Endothelial cell of umbilical vein (primary cell): ENCODE measurements at regions not wholly inside any gene's neighbourhood (a gene's known extent, or its start where the extent isn't known, plus 50 kb on each side); places are given as distances from the start of the nearest gene placed in this dataset.

ENCODE experiments used
- BruUV-seq: library from RNA; stranded (reverse); fragments of 400-500 nt; replicated peaks from 2 replicates; lab custom pipeline; 2021; lab: Mats Ljungman, UMichigan
- CTCF ChIA-PET: fragments of 300-600, 350-600 bp; sonication (Branson Sonifier 250); formaldehyde crosslinking; loops from one replicate; lab custom pipeline; 2021; ENCODE audit warnings: antibody characterized with exemption, inconsistent platforms; lab: Charles Lee
- POLR2A ChIA-PET: fragments of 300-600, 350-600 bp; sonication (Branson Sonifier 250); formaldehyde crosslinking; loops from one replicate; lab custom pipeline; 2021; ENCODE audit warnings: antibody characterized with exemption, inconsistent platforms; lab: Charles Lee
- DNase-seq: peaks from one replicate; pipeline ENCODE4 v3.0.0-alpha.2; 2011; ENCODE audit warnings: low read depth, low spot score
- FAIRE-seq: peaks from 2 replicates; lab custom pipeline; 2011; peaks lifted over from hg19 to GRCh38; lab: Jason Lieb, UNC
- H2AFZ ChIP-seq: 2 replicates; pipeline ENCODE4 v1.6.0; 2012; ENCODE audit warnings: low read depth, low read length, control low read depth, inconsistent platforms
- H3K27ac ChIP-seq: 2 replicates; pipeline ENCODE4 v1.5.1; 2011; ENCODE audit warnings: low read depth, mild to moderate bottlenecking, control low read depth, low read length, moderate library complexity; ENCODE audit not compliant: insufficient read depth
- H3K27me3 ChIP-seq, 2 experiments: 2 replicates each; pipeline versions ENCODE4 v1.6.0 to v1.6.1; 2011; ENCODE audit warnings: low read length in 2 of 2, mixed read lengths in 1 of 2; ENCODE audit not compliant: control insufficient read depth in 2 of 2, insufficient read depth in 2 of 2
- H3K36me3 ChIP-seq, 2 experiments: 2 replicates in 1 of 2; 3 replicates in 1 of 2; pipeline ENCODE4 v1.5.1; 2011; ENCODE audit warnings: low read length in 2 of 2, mild to moderate bottlenecking in 1 of 2, moderate library complexity in 1 of 2; ENCODE audit not compliant: control insufficient read depth in 2 of 2, insufficient read depth in 2 of 2; ENCODE audit errors: extremely low read depth in 1 of 2
- H3K4me1 ChIP-seq: 3 replicates; pipeline ENCODE4 v1.5.1; 2011; ENCODE audit warnings: mild to moderate bottlenecking, low read length; ENCODE audit not compliant: control insufficient read depth, insufficient read depth; ENCODE audit errors: extremely low read depth
- H3K4me2 ChIP-seq: 2 replicates; pipeline ENCODE4 v1.6.1; 2011; ENCODE audit warnings: low read length, control low read depth, mixed read lengths; ENCODE audit not compliant: insufficient read depth
- H3K4me3 ChIP-seq, 3 experiments: fragments of 200-600 bp in 1 of 3; sonication (generic), shearing (Covaris generic) in 1 of 3; replicated peaks in 1 of 3; 2 replicates each; pipeline ENCODE4 v1.5.1; 2011 to 2016; ENCODE audit warnings: control low read depth in 3 of 3, low read length in 3 of 3, mild to moderate bottlenecking in 2 of 3, inconsistent platforms in 1 of 3, low read depth in 1 of 3, moderate library complexity in 1 of 3; ENCODE audit not compliant: insufficient read depth in 1 of 3
- H3K79me2 ChIP-seq: 2 replicates; pipeline ENCODE4 v1.6.0; 2012; ENCODE audit warnings: low read length, inconsistent platforms; ENCODE audit not compliant: control insufficient read depth, insufficient read depth
- H3K9ac ChIP-seq: replicated peaks from 2 replicates; pipeline ENCODE3; 2011; ENCODE audit warnings: low read length, control low read depth; ENCODE audit not compliant: insufficient read depth; ENCODE audit errors: extremely low read depth
- H3K9me1 ChIP-seq: replicated peaks from 3 replicates; pipeline ENCODE4 v1.6.0; 2011; ENCODE audit warnings: mild to moderate bottlenecking, low read length; ENCODE audit not compliant: control insufficient read depth, insufficient read depth; ENCODE audit errors: extremely low read depth
- H3K9me3 ChIP-seq: replicated peaks from 2 replicates; pipeline ENCODE4 v1.5.1; 2012; ENCODE audit warnings: low read length, inconsistent platforms; ENCODE audit not compliant: control insufficient read depth, insufficient read depth
- H4K20me1 ChIP-seq: replicated peaks from 2 replicates; pipeline ENCODE3; 2011; ENCODE audit warnings: mild to moderate bottlenecking, low read length; ENCODE audit not compliant: control insufficient read depth, insufficient read depth; ENCODE audit errors: extremely low read depth
- EZH2 ChIP-seq: IDR thresholded peaks from 2 replicates; pipeline ENCODE4 v1.6.1; 2012; ENCODE audit warnings: borderline replicate concordance, low read depth, mild to moderate bottlenecking, moderate library complexity, low read length, inconsistent platforms; ENCODE audit not compliant: severe bottlenecking
- FOS ChIP-seq: IDR thresholded peaks from 2 replicates; pipeline ENCODE4 v1.6.1; 2011; ENCODE audit warnings: mild to moderate bottlenecking, low read length, moderate library complexity, borderline replicate concordance; ENCODE audit not compliant: insufficient read depth
- GATA2 ChIP-seq: IDR thresholded peaks from 2 replicates; pipeline ENCODE4 v1.7.0; 2011; ENCODE audit warnings: low read depth, mild to moderate bottlenecking, moderate library complexity, mixed read lengths, low read length; ENCODE audit not compliant: insufficient read length, insufficient read depth
- JUN ChIP-seq: IDR thresholded peaks from 2 replicates; pipeline ENCODE4 v1.6.1; 2011; ENCODE audit warnings: borderline replicate concordance, low read depth; ENCODE audit not compliant: insufficient read length, insufficient read depth
- MYC ChIP-seq: IDR thresholded peaks from one replicate; pipeline ENCODE4 v1.6.1; 2011; ENCODE audit warnings: mild to moderate bottlenecking, low read depth, low read length
- POLR2A ChIP-seq: IDR thresholded peaks from 2 replicates; pipeline ENCODE4 v1.6.1; 2012; ENCODE audit warnings: low read depth, mild to moderate bottlenecking, control low read depth, low read length
- POLR2AphosphoS5 ChIP-seq: IDR thresholded peaks from 2 replicates; pipeline ENCODE4 v1.6.1; 2012; ENCODE audit warnings: low read depth, mild to moderate bottlenecking, control low read depth, low read length, moderate library complexity; ENCODE audit not compliant: insufficient read depth
- dilution Hi-C: fragments of 300-500 bp; cut with MboI; formaldehyde crosslinking; loops from one replicate; pipeline ENCODE4 v1.15.0; 2019; ENCODE audit warnings: low sequenced_read_pairs; ENCODE audit not compliant: extremely low pct_ligation_motif_present
- intact Hi-C: fragments of 100-400 bp; cut with micrococcal nuclease; formaldehyde crosslinking; loops from one replicate; pipeline ENCODE4 v1.10.0; 2022
- TF ChIP-seq, protein P1 (sequence below): IDR thresholded peaks from 2 replicates; pipeline ENCODE4 v1.6.1; 2011; ENCODE audit not compliant: insufficient read depth, insufficient read length
- TF ChIP-seq, protein P2 (sequence below), 2 donors: IDR thresholded peaks; 1 replicate in 1 of 2; 2 replicates in 1 of 2; pipeline ENCODE4 v1.5.1; 2011; ENCODE audit warnings: low read length in 2 of 2, mild to moderate bottlenecking in 2 of 2, moderate library complexity in 2 of 2, control low read depth in 1 of 2, inconsistent platforms in 1 of 2, low read depth in 1 of 2; ENCODE audit not compliant: insufficient read depth in 1 of 2; ENCODE audit errors: extremely low read depth in 1 of 2

DNA sequence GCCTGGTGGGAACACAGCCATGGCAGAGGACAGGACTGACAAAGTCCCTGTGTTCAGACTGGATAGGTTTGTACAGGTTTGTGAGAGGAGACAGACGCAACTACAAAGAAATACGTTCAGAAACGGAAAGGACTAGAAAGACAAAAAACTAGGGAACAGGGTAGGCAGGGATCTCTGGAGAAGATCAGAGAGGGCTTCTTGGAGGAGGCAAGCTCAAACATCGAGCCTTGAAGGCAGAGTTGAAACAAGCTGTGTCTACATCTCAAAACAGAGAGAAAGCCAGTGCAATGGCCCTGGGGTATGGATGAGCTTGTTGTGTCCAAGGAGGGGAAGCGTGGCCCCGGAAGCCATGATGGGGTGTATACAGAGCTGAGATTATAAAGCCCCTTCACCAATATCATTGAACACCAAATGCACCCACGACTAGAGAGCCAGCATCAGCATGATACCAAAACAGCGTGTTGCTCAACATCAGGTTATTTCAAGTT, 89.6 kb upstream of the NCOR2 start:
- Histone ChIP-seq H4K20me1 (no peaks in the 10 kb centered on the region), H3K36me3 (no peaks in the 10 kb centered on the region), H3K79me2 (no peaks in the 10 kb centered on the region), H3K4me2 (no peak overlapping the region), H3K9me3 (no peaks in the 10 kb centered on the region), H2AFZ (no peak overlapping the region), H3K4me3 (no peak overlapping the region), H3K27ac (peak overlapping the region; percentile 91), H3K27me3 (no peaks in the 10 kb centered on the region), H3K9ac (no peak overlapping the region), H3K9me1 (no peaks in the 10 kb centered on the region), H3K4me1 (peaks cover 43% of the 10 kb centered on the region)
- ChIA-PET POLR2A (no interaction called here), CTCF (interaction anchor here (1.2 kb wide), 1 partner anchor 24 kb away, joined by 3 read pairs; no protein-coding TSS in a partner anchor)
- dilution Hi-C loops, result no loop called here
- TF ChIP-seq JUN, result no peak
- no peak for TF ChIP-seq FOS
- TF ChIP-seq POLR2AphosphoS5, result no peak
- no peak for TF ChIP-seq EZH2
- TF ChIP-seq, protein P1, sequence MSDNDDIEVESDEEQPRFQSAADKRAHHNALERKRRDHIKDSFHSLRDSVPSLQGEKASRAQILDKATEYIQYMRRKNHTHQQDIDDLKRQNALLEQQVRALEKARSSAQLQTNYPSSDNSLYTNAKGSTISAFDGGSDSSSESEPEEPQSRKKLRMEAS, result no peak
- TF ChIP-seq POLR2A, result no peak
- TF ChIP-seq GATA2, result no peak
- TF ChIP-seq MYC, result no peak
- TF ChIP-seq, protein P2, sequence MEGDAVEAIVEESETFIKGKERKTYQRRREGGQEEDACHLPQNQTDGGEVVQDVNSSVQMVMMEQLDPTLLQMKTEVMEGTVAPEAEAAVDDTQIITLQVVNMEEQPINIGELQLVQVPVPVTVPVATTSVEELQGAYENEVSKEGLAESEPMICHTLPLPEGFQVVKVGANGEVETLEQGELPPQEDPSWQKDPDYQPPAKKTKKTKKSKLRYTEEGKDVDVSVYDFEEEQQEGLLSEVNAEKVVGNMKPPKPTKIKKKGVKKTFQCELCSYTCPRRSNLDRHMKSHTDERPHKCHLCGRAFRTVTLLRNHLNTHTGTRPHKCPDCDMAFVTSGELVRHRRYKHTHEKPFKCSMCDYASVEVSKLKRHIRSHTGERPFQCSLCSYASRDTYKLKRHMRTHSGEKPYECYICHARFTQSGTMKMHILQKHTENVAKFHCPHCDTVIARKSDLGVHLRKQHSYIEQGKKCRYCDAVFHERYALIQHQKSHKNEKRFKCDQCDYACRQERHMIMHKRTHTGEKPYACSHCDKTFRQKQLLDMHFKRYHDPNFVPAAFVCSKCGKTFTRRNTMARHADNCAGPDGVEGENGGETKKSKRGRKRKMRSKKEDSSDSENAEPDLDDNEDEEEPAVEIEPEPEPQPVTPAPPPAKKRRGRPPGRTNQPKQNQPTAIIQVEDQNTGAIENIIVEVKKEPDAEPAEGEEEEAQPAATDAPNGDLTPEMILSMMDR (IDR thresholded peaks at IDR 0.05; ENCODE audit: extremely low read depth in 1 of 2, insufficient read depth in 1 of 2, low read depth in 1 of 2, low read length in 2 of 2), result no peak
- no peak for DNase-seq
- BruUV-seq, result no TSS peak
- FAIRE-seq, result no peak
- intact Hi-C loops, result no loop called here
